CD4-positive, alpha-beta T cell (primary cell): ENCODE measurements at regions not wholly inside any gene's neighbourhood (a gene's known extent, or its start where the extent isn't known, plus 50 kb on each side); places are given as distances from the start of the nearest gene placed in this dataset.

Experiments used
- ATAC-seq: fragments of 200-7000 bp; cut with Tn5 transposase; one replicate; pipeline ENCODE4 v1.10.0; 2022; ENCODE audit warnings: mild to moderate bottlenecking; ENCODE audit not compliant: poor library complexity
- CTCF ChIA-PET: fragments of 350-600 bp; sonication (Branson Sonifier 250); formaldehyde crosslinking; loops from one replicate; lab custom pipeline; 2021; ENCODE audit warnings: antibody characterized with exemption, inconsistent platforms; lab: Charles Lee
- POLR2A ChIA-PET: fragments of 350-600 bp; sonication (Branson Sonifier 250); formaldehyde crosslinking; loops from one replicate; lab custom pipeline; 2021; ENCODE audit warnings: antibody characterized with exemption, inconsistent platforms; lab: Charles Lee
- DNase-seq, 14 experiments: peaks; one replicate each; pipeline ENCODE4 v3.0.0-alpha.2; 2013 to 2020; ENCODE audit warnings: mixed read lengths in 2 of 14
- H3K27ac ChIP-seq, 2 donors: one replicate each; pipeline versions ENCODE4 v1.5.1 to v1.7.0; 2013; ENCODE audit warnings: low read length in 2 of 2, low read depth in 1 of 2, mild to moderate bottlenecking in 1 of 2
- H3K27me3 ChIP-seq, 2 experiments: 1 replicate in 1 of 2; 2 replicates in 1 of 2; pipeline versions ENCODE4 v1.6.1 to v1.7.0; 2013; ENCODE audit warnings: low read length in 2 of 2, control low read depth in 1 of 2, mild to moderate bottlenecking in 1 of 2, moderate library complexity in 1 of 2; ENCODE audit not compliant: insufficient read depth in 2 of 2, control insufficient read depth in 1 of 2
- H3K36me3 ChIP-seq: one replicate; pipeline ENCODE4 v1.6.1; 2013; ENCODE audit warnings: low read length, control low read depth; ENCODE audit not compliant: insufficient read depth
- H3K4me1 ChIP-seq: one replicate; pipeline ENCODE4 v1.6.1; 2013; ENCODE audit warnings: low read length, control low read depth; ENCODE audit not compliant: insufficient read depth
- H3K4me3 ChIP-seq: one replicate; pipeline ENCODE4 v1.5.1; 2013; ENCODE audit warnings: mild to moderate bottlenecking, low read length, moderate library complexity
- H3K9me3 ChIP-seq, 2 experiments: 1 replicate in 1 of 2; 2 replicates in 1 of 2; pipeline versions ENCODE4 v1.6.1 to v1.7.0; 2013; ENCODE audit warnings: low read length in 2 of 2, mild to moderate bottlenecking in 2 of 2, control low read depth in 1 of 2, moderate library complexity in 1 of 2; ENCODE audit not compliant: control insufficient read depth in 1 of 2, insufficient read depth in 1 of 2
- H3K27ac Mint-ChIP-seq: one replicate; pipeline ENCODE4 v1.8.0; 2020; ENCODE audit warnings: mixed read lengths
- H3K27me3 Mint-ChIP-seq: one replicate; pipeline ENCODE4 v1.8.0; 2021; ENCODE audit warnings: mixed read lengths
- H3K36me3 Mint-ChIP-seq: one replicate; pipeline ENCODE4 v1.8.0; 2021; ENCODE audit warnings: low read depth, mixed read lengths
- H3K4me1 Mint-ChIP-seq: one replicate; pipeline ENCODE4 v1.8.0; 2021; ENCODE audit warnings: low read depth, mixed read lengths
- H3K4me3 Mint-ChIP-seq: one replicate; pipeline ENCODE4 v1.8.0; 2020; ENCODE audit warnings: mild to moderate bottlenecking, mixed read lengths
- H3K9me3 Mint-ChIP-seq: one replicate; pipeline ENCODE4 v1.8.0; 2020; ENCODE audit warnings: mixed read lengths
- intact Hi-C, 2 experiments: fragments of 100-400 bp; cut with DNase I in 1 of 2; cut with micrococcal nuclease in 1 of 2; formaldehyde crosslinking; loops; one replicate each; pipeline versions ENCODE4 v1.15.1 to v1.9.0; 2023 to 2025; cut with DNase I, micrococcal nuclease
- TF ChIP-seq, protein P1 (sequence below): fragments of 200-600 bp; IDR thresholded peaks from one replicate; pipeline ENCODE4 v1.8.0; 2022; ENCODE audit warnings: antibody characterized with exemption, mild to moderate bottlenecking

- no peaks in the 10 kb centered on the region for H3K27me3 Mint-ChIP-seq
- Histone ChIP-seq H3K4me3 (no peak overlapping the region), H3K36me3 (no peaks in the 10 kb centered on the region), H3K27me3 (no peaks in the 10 kb centered on the region), H3K4me1 (no peaks in the 10 kb centered on the region), H3K27ac (no peak overlapping the region), H3K9me3 (no peaks in the 10 kb centered on the region)
- CTCF ChIA-PET = no interaction called here
- ATAC-seq = no peak
- no peaks in the 10 kb centered on the region for H3K9me3 Mint-ChIP-seq
- intact Hi-C loops = no loop called here
- no peak for DNase-seq
- POLR2A ChIA-PET = no interaction called here
- H3K36me3 Mint-ChIP-seq = no peaks in the 10 kb centered on the region
- no peak overlapping the region for H3K4me3 Mint-ChIP-seq
- TF ChIP-seq, protein P1, sequence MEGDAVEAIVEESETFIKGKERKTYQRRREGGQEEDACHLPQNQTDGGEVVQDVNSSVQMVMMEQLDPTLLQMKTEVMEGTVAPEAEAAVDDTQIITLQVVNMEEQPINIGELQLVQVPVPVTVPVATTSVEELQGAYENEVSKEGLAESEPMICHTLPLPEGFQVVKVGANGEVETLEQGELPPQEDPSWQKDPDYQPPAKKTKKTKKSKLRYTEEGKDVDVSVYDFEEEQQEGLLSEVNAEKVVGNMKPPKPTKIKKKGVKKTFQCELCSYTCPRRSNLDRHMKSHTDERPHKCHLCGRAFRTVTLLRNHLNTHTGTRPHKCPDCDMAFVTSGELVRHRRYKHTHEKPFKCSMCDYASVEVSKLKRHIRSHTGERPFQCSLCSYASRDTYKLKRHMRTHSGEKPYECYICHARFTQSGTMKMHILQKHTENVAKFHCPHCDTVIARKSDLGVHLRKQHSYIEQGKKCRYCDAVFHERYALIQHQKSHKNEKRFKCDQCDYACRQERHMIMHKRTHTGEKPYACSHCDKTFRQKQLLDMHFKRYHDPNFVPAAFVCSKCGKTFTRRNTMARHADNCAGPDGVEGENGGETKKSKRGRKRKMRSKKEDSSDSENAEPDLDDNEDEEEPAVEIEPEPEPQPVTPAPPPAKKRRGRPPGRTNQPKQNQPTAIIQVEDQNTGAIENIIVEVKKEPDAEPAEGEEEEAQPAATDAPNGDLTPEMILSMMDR = no peak
- H3K27ac Mint-ChIP-seq = no peak overlapping the region
- no peaks in the 10 kb centered on the region for H3K4me1 Mint-ChIP-seq
Measured at GRCh38 chr7:17625043-17625442, 315.3 kb downstream of the SNX13 start.

GRCh38 chr7:17626235-17626634 is 314.1 kb downstream of the SNX13 start:
- Mint-ChIP-seq H3K27ac (no peak overlapping the region), H3K36me3 (no peaks in the 10 kb centered on the region), H3K4me3 (no peak overlapping the region), H3K27me3 (no peaks in the 10 kb centered on the region), H3K4me1 (no peaks in the 10 kb centered on the region), H3K9me3 (no peaks in the 10 kb centered on the region)
- H3K4me1 ChIP-seq = no peaks in the 10 kb centered on the region
- TF ChIP-seq, protein P1 = no peak
- H3K36me3 ChIP-seq = no peaks in the 10 kb centered on the region
- POLR2A ChIA-PET = no interaction called here
- CTCF ChIA-PET = no interaction called here
- no peaks in the 10 kb centered on the region for H3K9me3 ChIP-seq
- ATAC-seq (no peak), DNase-seq (no peak)
- no peak overlapping the region for H3K27ac ChIP-seq
- intact Hi-C loops = no loop called here
- H3K4me3 ChIP-seq = no peak overlapping the region
- H3K27me3 ChIP-seq = no peaks in the 10 kb centered on the region

DNA sequence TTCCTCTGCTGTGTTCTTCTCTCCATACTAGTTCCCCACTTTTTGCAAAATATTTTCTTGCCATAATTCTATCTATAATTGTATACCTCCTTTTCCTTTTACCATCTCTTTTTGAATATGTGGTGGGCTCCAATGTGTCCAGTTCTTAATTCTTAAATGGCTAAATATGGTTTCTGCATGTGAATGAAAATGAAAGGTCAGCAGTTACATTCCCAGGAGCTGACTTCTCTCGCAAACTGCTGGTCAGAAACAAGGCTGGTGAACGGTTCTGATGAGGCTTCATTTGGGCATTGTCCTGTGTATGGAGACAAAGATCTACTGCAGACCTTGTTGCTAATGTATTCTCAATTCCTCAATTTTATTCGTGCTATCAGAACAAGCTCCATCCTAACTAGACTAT is 309.2 kb downstream of the SNX13 start:
- no peaks in the 10 kb centered on the region for H3K36me3 Mint-ChIP-seq
- Histone ChIP-seq H3K4me1 (no peaks in the 10 kb centered on the region), H3K27ac (no peak overlapping the region), H3K9me3 (no peaks in the 10 kb centered on the region), H3K36me3 (no peaks in the 10 kb centered on the region), H3K4me3 (no peak overlapping the region), H3K27me3 (no peaks in the 10 kb centered on the region)
- ATAC-seq (no peak), DNase-seq (no peak)
- no peaks in the 10 kb centered on the region for H3K27me3 Mint-ChIP-seq
- no peak overlapping the region for H3K4me3 Mint-ChIP-seq
- intact Hi-C loops = no loop called here
- no peaks in the 10 kb centered on the region for H3K9me3 Mint-ChIP-seq
- POLR2A ChIA-PET = no interaction called here
- TF ChIP-seq, protein P1 = no peak
- H3K4me1 Mint-ChIP-seq = no peaks in the 10 kb centered on the region
- CTCF ChIA-PET = no interaction called here
- no peak overlapping the region for H3K27ac Mint-ChIP-seq
